Stimulated activated CD4-positive, alpha-beta T cell treated with anti-CD3 and anti-CD28 coated beads, Interleukin-12 subunit alpha, Interleukin-12 subunit beta, amount 100 ng/mL, for 48 hours (primary cell): ENCODE measurements at regions not wholly inside any gene's neighbourhood (a gene's known extent, or its start where the extent isn't known, plus 50 kb on each side); places are given as distances from the start of the nearest gene placed in this dataset.

Source experiments
- DNase-seq, 3 donors: peaks; one replicate each; pipeline ENCODE4 v3.0.0-alpha.2; 2020; ENCODE audit warnings: low read depth in 2 of 3, low spot score in 1 of 3

GRCh38 chr11:11177156-11177808, 175.8 kb downstream of the CSNK2A3 start:
- DNase-seq, result no peak

GRCh38 chr11:11173316-11174025, 179.6 kb downstream of the CSNK2A3 start:
- no peak for DNase-seq

GRCh38 chr11:11171854-11172253, 181.2 kb downstream of the CSNK2A3 start:
- no peak for DNase-seq

GRCh38 chr11:11171285-11171684, 181.8 kb downstream of the CSNK2A3 start:
- DNase-seq, result no peak

GRCh38 chr11:11170352-11171084, 182.5 kb downstream of the CSNK2A3 start:
- no peak for DNase-seq

GRCh38 chr11:11169715-11170351, 183.2 kb downstream of the CSNK2A3 start:
- no peak for DNase-seq

GRCh38 chr11:11167806-11168205, 185.2 kb downstream of the CSNK2A3 start:
- DNase-seq, result no peak

GRCh38 chr11:11164334-11164690, 188.7 kb downstream of the CSNK2A3 start:
- no peak for DNase-seq

- no peak for DNase-seq
Measured at GRCh38 chr11:11163669-11164333, 189.2 kb downstream of the CSNK2A3 start.

- DNase-seq, result no peak
Measured at GRCh38 chr11:11163236-11163635, 189.8 kb downstream of the CSNK2A3 start.

- peak in 1 of 3 donors; percentile 20 for DNase-seq
Measured at GRCh38 chr11:11157185-11157584, 195.9 kb downstream of the CSNK2A3 start.

GRCh38 chr11:11155962-11156815, 196.9 kb downstream of the CSNK2A3 start:
- peak; percentile 39 to 49 (median 44) for DNase-seq

- no peak for DNase-seq
Measured at GRCh38 chr11:11152877-11153276, 200.2 kb downstream of the CSNK2A3 start.

GRCh38 chr11:11149671-11150459, 203.2 kb downstream of the CSNK2A3 start:
- no peak for DNase-seq

- DNase-seq, result no peak
Measured at GRCh38 chr11:11148596-11148995, 204.5 kb downstream of the CSNK2A3 start.

GRCh38 chr11:11148104-11148509, 204.9 kb downstream of the CSNK2A3 start:
- DNase-seq, result peak in 1 of 3 donors; percentile 15

- no peak for DNase-seq
Measured at GRCh38 chr11:11146830-11147229, 206.2 kb downstream of the CSNK2A3 start.

GRCh38 chr11:11143849-11144248, 209.2 kb downstream of the CSNK2A3 start:
- no peak for DNase-seq

- DNase-seq, result no peak
Measured at GRCh38 chr11:11142430-11142829, 210.6 kb downstream of the CSNK2A3 start.
